Left colon (tissue), 2 donors: ENCODE measurements at regions not wholly inside any gene's neighbourhood (a gene's known extent, or its start where the extent isn't known, plus 50 kb on each side); places are given as distances from the start of the nearest gene placed in this dataset.

ENCODE experiments used
- ATAC-seq: fragments of 200-7000 bp; cut with Tn5 transposase; one replicate; pipeline ENCODE4 v1.9.1; 2020; ENCODE audit warnings: mild to moderate bottlenecking, moderate library complexity
- DNase-seq, 2 donors: peaks; one replicate each; pipeline ENCODE4 v3.0.0-alpha.2; 2020
- intact Hi-C, 2 donors: fragments of 100-400 bp; cut with DNase I in 1 of 2; cut with micrococcal nuclease in 1 of 2; formaldehyde crosslinking; loops; one replicate each; pipeline versions ENCODE4 v1.11.2 to v1.14.0; 2022; cut with DNase I, micrococcal nuclease
- donor health status: DM: no; HTN: no; CAD: no.
- donor health status: DM: yes; HTN: yes; CAD: no.

DNA sequence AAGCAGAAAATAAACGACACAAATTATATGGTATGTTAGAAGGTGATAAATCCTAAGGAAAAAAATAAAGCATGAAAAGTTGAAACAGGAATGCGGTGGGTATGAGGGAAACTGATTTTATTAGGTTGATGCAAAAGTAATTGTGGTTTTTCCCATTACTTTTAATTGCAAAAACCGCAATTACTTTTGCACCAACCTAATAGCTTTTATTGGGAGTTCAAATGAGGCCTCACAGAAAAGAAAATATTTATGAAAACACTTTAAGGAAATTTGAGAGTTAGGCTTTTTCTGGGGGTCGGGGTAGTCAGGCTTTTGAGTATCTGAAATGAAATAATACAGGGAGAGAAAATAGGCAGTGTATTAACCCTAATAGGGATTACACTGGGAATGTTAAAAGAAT lies 397.0 kb upstream of the KHDRBS2 start:
- intact Hi-C loops, result no loop called here
- ATAC-seq (no peak), DNase-seq (no peak)

DNA sequence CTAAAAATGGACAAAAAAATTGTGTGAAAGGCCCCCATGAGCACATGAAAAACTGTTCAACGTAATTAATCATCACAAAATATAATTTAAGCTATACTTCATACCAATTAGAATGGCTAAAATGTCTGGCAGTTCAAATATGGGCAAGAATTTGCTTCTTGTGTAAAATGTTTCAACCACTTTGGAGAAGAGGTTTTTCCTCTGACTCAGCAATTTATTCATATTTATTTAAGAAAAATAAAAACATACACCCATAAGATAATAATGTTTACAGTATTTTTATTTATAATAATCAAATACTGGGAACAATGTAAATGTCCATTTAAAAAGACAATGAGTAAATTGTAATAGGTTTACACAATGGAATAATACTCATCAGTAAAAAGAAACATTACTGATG lies 395.1 kb upstream of the KHDRBS2 start:
- no peak for DNase-seq
- ATAC-seq, result no peak
- intact Hi-C loops, result no loop called here

- DNase-seq, result no peak
- no peak for ATAC-seq
- intact Hi-C loops, result no loop called here
Observed at GRCh38 chr6:62672989-62673388, 387.0 kb upstream of the KHDRBS2 start.

- intact Hi-C loops, result no loop called here
- no peak for ATAC-seq
- DNase-seq, result no peak
Observed at GRCh38 chr6:62670490-62671223, 384.6 kb upstream of the KHDRBS2 start.

- ATAC-seq, result no peak
- intact Hi-C loops, result no loop called here
- no peak for DNase-seq
Observed at GRCh38 chr6:62669831-62670230, 383.8 kb upstream of the KHDRBS2 start.

GRCh38 chr6:62652692-62653328 lies 366.8 kb upstream of the KHDRBS2 start:
- ATAC-seq, result no peak
- no peak for DNase-seq
- intact Hi-C loops, result no loop called here

DNA sequence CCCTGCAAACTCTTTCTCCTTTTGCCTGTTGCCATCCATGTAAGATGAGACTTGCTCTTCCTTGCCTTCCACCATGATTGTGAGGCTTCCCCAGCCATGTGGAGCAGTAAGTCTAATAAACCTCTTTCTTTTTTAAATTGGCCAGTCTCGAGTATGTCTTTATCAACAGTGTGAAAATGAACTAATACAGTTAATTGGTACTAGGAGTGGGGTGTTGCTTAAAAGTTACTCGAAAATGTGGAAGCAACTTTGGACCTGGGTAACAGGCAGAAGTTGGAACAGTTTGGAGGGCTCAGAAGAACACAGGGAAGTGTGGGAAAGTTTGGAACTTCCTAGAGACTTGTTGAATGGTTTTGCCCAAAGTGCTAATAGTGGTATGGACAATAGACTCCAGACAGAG lies 359.2 kb upstream of the KHDRBS2 start:
- no peak for DNase-seq
- intact Hi-C loops, result no loop called here
- no peak for ATAC-seq

- intact Hi-C loops, result no loop called here
- DNase-seq, result no peak
- no peak for ATAC-seq
Observed at GRCh38 chr6:62640749-62641148, 354.7 kb upstream of the KHDRBS2 start.

DNA sequence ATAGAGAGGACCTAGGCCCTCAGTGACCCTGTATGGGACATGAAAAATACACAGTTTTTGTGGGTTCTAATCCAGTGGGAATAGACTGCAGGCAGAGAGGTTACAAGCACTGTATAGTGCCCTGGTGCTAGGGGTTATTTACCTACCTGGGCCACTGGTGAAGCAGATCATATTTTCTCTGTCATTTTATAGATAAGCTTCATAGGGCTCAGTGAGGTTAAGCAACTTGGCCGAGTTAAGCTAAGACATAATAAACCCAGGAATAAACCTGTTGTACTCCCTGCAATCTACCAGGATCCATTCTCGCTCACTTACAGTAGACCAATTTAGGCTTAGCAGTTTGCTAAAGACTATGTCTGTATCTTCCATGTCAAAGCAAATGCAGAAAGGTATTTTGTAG lies 340.6 kb upstream of the KHDRBS2 start:
- DNase-seq, result no peak
- intact Hi-C loops, result no loop called here
- peak; percentile 75 for ATAC-seq

- ATAC-seq, result peak; percentile 97
Observed at GRCh38 chr6:62623846-62624532, 338.0 kb upstream of the KHDRBS2 start.

GRCh38 chr6:62615366-62616015 lies 329.5 kb upstream of the KHDRBS2 start:
- intact Hi-C loops, result no loop called here
- no peak for ATAC-seq
- DNase-seq, result no peak

More at GRCh38 chr6:62623846-62624532, 338.0 kb upstream of the KHDRBS2 start:
- intact Hi-C loops, result no loop called here
- no peak for DNase-seq

- no peak for ATAC-seq
- DNase-seq, result no peak
- intact Hi-C loops, result no loop called here
Observed at GRCh38 chr6:62614442-62614841, 328.4 kb upstream of the KHDRBS2 start.

- ATAC-seq (no peak), DNase-seq (no peak)
- intact Hi-C loops, result no loop called here
Observed at GRCh38 chr6:62613928-62614327, 327.9 kb upstream of the KHDRBS2 start.

DNA sequence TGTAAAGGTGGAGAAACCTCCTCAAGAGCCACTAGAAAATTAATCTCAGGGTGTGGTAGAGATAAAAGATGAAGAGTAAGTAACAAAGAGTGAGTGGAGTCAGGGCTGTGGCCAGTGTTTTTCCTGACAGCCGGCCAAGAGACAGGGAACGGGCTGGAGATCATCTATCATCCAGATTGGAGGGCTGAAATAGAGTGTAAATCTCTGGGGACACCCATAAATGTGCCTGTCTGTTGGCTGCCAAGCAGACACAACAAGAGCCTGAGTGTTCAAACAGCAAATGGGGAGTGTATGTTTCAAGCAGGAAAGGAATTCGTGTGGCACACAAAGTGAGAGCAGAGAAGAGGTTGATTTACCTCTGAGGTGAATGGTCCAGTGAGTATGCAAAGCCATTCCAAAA lies 326.4 kb upstream of the KHDRBS2 start:
- intact Hi-C loops, result no loop called here
- no peak for ATAC-seq
- no peak for DNase-seq

GRCh38 chr6:62570372-62570771 lies 284.3 kb upstream of the KHDRBS2 start:
- intact Hi-C loops, result no loop called here
- DNase-seq, result no peak
- no peak for ATAC-seq

GRCh38 chr6:62541502-62541901 lies 255.5 kb upstream of the KHDRBS2 start:
- ATAC-seq (no peak), DNase-seq (no peak)
- intact Hi-C loops, result no loop called here

DNA sequence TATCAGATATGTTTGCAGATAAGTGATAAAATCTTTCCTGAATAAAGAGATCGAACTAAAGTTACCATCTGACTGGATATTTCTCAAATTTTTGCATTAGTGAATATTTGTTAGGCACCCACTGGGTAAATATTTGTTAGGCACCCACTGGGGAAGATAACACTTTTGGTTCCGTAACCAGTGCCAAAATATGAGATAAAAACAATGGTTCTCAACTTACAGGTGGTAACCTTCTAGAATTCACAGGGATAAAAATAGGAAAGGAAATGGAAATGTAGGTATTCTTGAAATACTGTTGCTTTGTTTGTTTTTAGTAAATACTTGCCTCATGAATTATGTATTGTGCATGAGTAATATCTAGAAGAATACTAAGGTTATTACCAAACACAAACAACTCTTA lies 245.0 kb upstream of the KHDRBS2 start:
- ATAC-seq (no peak), DNase-seq (no peak)
- intact Hi-C loops, result no loop called here

GRCh38 chr6:62528894-62529526 lies 243.0 kb upstream of the KHDRBS2 start:
- DNase-seq, result no peak
- no peak for ATAC-seq
- intact Hi-C loops, result no loop called here

- ATAC-seq, result no peak
- intact Hi-C loops, result no loop called here
- DNase-seq, result no peak
Observed at GRCh38 chr6:62523630-62524029, 237.6 kb upstream of the KHDRBS2 start.
